Stimulated activated CD8-positive, alpha-beta memory T cell treated with anti-CD3 and anti-CD28 coated beads, Interleukin-15, amount 100 ng/mL, for 1 hour (primary cell): ENCODE measurements at regions not wholly inside any gene's neighbourhood (a gene's known extent, or its start where the extent isn't known, plus 50 kb on each side); places are given as distances from the start of the nearest gene placed in this dataset.
A peak's percentile ranks its signal among the peaks of the same experiment; 100 is the strongest.

ENCODE experiments used
- DNase-seq: peaks from one replicate; pipeline ENCODE4 v3.0.0-alpha.2; 2020; ENCODE audit warnings: low read depth

DNA sequence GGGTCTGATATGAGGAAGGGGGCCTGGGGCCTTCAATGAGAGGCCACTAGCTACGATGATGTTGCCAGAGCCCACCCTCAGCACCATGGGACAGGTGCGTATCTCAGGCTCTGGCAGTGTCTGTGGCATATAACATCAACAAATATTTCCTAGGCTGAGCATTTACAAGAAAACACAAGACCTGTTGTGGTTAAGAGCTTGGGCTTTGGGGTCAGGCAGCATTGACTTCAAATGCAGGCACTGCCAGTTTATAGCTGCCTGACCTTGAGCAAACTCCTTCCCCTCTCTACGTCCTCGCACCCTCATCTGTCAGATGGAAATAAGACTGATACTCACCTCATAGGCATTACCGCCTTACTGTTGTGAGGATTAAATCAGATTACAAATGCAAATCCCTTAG, 156.0 kb downstream of the KATNAL1 start:
- DNase-seq = no peak

DNA sequence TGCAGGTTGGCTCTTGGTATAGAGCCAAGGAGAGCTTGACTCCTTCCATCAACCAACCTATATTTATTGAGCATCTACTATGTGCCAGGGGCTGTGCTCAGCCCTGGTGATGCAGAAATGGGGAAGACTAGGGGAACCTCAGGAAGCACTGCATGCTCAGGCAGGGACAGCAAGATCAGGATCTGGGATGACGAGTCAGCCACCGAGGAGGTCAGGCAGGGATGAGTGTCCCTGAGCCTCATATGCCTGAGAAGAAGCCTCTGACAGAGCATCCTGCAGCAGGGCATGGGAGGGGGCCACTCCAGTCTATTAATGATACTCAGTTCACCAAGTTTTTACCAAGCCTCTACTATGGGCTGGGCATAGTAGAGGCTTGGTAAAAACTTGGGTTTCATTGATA, 158.1 kb downstream of the KATNAL1 start:
- DNase-seq = no peak

DNA sequence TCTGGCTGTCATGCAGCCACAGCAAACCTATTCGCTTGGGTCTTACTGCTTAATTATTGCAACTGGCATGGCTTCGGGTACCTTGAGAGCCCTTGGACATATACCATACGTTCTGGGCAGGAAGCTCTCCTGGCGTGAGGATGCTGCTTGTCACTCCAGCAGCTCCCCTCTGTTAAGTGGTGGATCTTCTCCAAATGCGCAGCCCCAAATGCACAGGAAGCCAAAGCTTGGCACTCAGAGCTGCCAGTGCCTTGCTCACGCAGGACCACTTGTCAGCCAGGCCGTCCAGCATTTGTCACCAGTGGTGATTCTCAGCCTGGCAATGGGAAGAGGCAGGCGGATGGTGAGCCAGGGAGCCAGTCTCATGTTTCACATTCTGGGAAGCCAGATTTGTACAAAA, 158.6 kb downstream of the KATNAL1 start:
- DNase-seq = no peak

GRCh38 chr13:30148171-30148754, 159.1 kb downstream of the KATNAL1 start:
- DNase-seq = no peak

DNA sequence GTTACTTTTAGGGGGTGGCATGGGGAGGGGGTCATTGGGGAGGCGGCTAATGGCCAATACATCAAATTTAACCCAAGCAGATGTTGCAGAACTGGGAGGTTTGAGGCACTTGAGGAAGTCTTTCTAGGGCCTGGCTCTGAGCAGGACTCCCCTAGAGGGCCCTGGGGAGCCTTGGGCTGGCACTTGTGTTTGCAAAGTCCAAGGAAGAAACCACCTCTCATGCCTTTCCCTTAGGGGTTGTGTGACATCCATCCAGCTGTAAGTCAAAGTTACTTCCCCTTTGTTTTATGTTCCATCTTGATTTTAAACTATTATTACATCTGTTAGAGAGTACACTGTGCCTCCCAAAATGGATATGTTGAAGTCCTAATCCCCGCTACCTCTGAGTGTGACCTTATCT, 159.9 kb downstream of the KATNAL1 start:
- DNase-seq = no peak

GRCh38 chr13:30147015-30147414, 160.3 kb downstream of the KATNAL1 start:
- DNase-seq = no peak

DNA sequence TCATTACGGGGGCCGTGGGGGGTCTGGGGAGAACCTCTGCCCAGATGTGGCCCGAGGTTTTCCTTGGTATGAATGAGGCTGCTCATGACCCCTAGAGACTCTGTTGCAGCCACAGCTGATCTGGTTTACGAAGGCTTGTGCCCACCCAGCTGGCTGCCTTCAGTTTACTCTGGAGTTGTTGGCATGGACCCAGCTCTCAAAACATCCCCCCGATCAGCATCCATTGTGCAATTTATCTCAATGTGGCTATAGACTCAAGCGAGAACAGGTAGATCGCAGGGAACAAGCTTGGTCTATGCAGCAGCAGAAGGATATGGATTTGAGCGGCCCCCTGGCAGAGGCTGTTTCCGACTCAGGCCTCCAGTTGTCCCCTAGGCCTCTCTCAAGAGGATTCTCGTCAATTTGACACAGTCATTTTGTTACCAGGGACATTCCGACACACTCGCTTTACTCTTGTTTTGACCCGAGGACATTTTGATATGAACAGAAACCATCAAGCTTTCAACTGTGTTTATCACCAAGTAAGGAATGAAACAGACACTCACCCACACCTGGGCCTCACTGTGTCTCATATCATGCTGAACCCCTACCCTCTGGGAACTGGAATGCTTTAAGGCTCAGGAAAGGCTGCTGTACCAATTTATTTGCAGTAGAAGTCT, 161.5 kb downstream of the KATNAL1 start:
- DNase-seq = no peak

GRCh38 chr13:30143666-30144400, 163.5 kb downstream of the KATNAL1 start:
- no peak for DNase-seq

DNA sequence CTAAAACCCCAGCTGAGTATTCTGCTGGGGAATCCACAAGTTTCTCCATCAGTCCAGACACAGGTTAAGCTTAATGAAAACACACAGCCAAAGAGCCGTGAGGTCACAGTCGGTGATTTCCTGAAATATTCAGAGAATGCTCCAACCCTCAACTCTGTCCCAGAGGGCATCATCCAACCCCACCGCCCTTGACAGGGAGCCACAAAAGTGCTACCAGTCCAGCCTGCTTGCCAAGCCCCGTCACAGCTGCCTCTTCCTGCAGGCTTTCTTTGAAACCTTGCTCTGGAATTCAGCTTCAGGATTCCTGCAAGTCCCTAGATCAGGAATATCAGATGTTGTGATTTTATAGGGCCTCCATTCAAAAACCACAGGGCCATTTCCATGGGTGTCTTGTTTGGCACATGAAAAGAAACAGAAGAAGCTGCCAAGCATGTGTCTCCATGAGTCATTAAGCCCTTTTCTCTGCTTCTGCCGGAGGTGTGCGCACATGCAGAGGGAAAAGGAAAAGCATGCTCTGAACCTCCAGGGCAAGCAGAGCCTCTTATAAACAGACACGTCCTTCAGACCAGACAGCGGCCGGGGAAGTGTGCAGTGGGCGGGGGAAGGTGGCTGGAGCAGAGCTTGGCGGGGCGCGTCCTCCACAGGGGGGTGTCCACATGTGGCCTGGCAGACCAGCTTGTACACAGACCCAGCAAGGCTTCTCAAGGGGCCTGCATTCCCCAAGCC, 164.7 kb downstream of the KATNAL1 start:
- no peak for DNase-seq

GRCh38 chr13:30141775-30142485, 165.4 kb downstream of the KATNAL1 start:
- DNase-seq = no peak

DNA sequence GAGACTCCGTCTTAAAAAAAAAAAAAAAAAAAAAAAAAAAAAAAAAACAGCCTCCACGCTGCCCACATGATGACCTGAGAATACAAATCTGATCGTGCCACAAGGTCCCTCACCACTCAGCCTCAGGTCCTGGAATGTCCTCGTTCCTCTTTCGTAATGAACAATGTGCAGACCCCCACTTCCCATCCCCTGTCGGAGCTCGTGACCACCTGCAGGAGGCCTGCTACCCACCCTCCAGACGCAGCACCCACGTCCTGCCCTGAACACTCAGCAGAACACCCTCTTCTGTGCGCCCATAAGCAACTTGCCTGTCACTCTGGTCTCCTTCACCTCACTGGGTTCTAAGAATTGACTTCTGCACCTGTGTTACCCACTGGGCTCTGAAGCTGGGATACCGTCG, 166.4 kb downstream of the KATNAL1 start:
- DNase-seq = no peak

DNA sequence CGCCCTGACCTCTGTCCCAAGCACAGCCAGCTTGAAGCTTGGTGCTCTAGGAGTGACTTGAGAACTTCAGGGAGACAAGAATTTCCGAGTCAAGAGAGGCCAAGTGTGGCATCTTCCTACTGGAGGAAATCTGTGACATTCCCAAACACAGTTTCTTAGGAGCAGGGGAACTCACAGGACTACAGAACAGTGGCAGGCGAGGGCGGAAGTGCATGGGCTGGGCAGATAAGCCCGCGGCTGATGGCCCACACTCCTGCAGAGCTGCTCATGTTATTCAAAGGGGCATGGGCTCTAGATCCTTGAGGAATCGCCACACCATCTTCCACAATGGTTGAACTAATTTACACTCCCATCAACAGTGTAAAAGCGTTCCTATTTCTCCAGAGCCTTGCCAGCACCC, 168.8 kb downstream of the KATNAL1 start:
- DNase-seq = no peak

DNA sequence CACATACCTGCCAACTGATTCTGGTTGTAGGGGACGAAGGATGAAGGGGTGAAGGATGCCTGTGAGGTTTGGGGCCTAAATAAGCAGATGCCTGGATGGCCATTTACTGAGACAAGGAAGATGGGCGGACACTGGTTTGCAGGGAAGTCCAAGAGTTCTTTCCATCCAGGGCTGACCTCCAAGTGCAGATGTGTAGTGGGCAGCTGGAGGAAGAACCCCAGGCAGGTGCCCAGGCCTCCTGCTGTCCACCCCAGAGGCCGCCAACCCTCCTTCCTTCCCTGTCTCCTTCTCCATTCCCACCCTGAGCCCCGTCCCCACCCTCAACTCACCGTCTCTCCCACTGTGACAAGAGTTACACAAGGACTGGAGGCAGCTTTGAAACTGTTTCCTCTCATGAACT, 171.5 kb downstream of the KATNAL1 start:
- DNase-seq = no peak

- no peak for DNase-seq
Measured at GRCh38 chr13:30135351-30135750, 172.0 kb downstream of the KATNAL1 start.

GRCh38 chr13:30134578-30134977, 172.8 kb downstream of the KATNAL1 start:
- DNase-seq = no peak

DNA sequence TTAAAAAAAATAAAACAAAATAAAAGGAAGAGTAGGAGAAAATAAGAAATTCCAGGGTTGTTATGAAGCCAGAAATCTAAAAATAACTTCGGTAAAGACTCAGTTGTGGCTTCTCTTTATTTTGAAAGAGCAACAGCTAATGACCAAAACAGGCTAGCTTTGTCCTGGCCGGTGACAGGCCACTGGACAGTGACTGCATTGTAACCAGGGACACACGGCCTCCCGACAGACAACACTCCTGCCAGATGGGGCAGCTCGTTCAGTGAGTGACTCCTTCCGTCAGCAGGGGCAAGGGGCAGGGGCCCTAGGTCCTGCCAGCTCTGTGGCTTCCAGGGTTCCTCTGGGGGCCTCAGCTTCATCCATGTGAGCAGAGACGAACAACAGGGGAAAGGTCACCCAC, 173.4 kb downstream of the KATNAL1 start:
- no peak for DNase-seq

DNA sequence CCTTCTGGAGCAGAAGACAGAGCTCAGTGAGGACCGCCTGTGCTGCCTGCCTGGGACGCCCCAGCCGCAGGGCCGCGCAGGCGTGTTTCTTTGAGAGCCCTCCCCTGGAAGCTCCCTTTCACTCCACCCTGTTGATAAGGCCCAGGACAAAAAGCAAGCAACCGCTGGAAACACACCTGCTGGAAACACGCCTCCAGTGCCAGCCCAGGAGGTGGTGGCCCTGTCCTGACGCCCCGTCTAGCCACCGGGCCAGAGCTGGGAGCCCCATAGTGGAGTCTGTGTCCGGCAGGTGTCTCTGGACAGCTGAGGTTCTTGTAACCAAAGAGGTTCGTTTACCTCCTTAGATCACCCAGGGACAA, 173.8 kb downstream of the KATNAL1 start:
- DNase-seq = no peak

GRCh38 chr13:30132623-30133553, 174.5 kb downstream of the KATNAL1 start:
- DNase-seq = peak; percentile 99

DNA sequence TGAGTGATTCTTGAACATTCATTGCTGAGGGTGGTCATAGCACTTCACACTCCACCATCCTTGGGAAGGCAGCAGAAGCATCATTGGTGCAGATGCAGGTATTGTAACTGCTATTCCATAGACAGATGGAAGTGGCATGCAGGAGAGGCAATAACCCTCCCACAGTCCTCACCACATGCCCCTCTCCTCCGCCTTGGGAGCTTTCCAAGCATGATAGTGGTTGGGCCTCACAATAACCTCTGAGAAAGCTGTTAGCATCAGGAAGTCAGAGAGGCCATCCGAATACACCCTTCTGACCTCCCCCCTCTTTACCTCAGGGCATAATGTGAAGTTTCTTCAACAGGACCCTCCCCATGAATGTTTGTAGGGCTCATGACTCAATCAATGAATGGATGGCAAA, 177.9 kb downstream of the KATNAL1 start:
- no peak for DNase-seq

- DNase-seq = no peak
Measured at GRCh38 chr13:30128591-30128990, 178.8 kb downstream of the KATNAL1 start.

DNA sequence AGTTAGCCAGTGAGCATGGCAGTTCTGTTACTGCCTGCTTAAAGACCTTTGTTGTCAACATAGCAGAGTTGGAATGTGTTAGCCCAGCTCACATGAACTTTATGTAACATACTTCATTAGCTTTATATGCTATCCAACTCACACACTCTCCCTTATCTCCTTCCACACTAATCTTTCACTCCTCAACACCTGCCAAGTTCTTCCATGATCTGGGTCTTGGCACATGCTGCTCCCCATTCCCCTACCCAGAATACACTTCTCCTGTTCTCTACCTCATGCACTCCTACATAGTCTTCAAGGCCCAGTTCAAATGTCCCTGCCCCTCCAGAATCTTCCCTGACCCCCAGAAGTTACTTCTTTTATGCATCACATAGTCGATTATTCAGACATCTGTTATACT, 179.3 kb downstream of the KATNAL1 start:
- no peak for DNase-seq
